GM12865 (cell line): ENCODE measurements at regions not wholly inside any gene's neighbourhood (a gene's known extent, or its start where the extent isn't known, plus 50 kb on each side); places are given as distances from the start of the nearest gene placed in this dataset.
"Not testable (repeated sequence)": the region's sequence is repeated elsewhere in the genome, so short reads cannot be mapped to it uniquely, and the experiment has no call there.

Experiments used
- DNase-seq: peaks from one replicate; pipeline ENCODE4 v3.0.0; 2010; ENCODE audit warnings: low read depth
- H3K4me3 ChIP-seq: 2 replicates; pipeline ENCODE4 v1.5.1; 2011; ENCODE audit warnings: mild to moderate bottlenecking, low read depth, low read length, control low read depth
- CTCF ChIP-seq: IDR thresholded peaks from 2 replicates; pipeline ENCODE4 v1.5.1; 2011; ENCODE audit warnings: low read length, control low read depth, low read depth, inconsistent platforms; ENCODE audit not compliant: insufficient read depth; ENCODE audit errors: missing control alignments

GRCh38 chr6:144469144-144469575 is 184.0 kb downstream of the UTRN start:
- peak; percentile 37 for DNase-seq
- TF ChIP-seq CTCF = no peak
- no peak overlapping the region for H3K4me3 ChIP-seq

GRCh38 chr6:144470201-144470600 is 185.1 kb downstream of the UTRN start:
- DNase-seq, H3K4me3 ChIP-seq: not testable (repeated sequence)

DNA sequence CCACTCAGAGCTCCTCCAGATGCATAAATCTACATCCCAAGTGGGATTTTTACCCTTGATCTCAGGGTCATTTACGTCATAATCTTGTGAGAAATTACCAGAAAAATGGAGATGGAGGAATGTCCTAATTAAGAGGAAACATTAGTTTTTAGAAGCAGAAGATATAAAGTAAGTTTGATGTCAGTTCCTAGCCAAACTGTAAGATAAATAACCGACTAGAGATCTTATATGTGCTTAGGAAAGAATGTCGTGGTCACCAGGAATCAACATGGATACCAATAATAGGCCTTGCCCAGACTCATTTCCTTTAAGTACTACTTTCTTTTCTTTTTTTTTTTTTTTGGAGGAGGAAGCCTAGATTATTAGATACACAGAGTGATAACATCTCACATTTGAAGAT is 186.9 kb downstream of the UTRN start:
- no peak overlapping the region for H3K4me3 ChIP-seq
- TF ChIP-seq CTCF = no peak
- DNase-seq = no peak

- DNase-seq = no peak
- no peak for TF ChIP-seq CTCF
- H3K4me3 ChIP-seq = no peak overlapping the region
Observed at GRCh38 chr6:144474290-144474689, 189.2 kb downstream of the UTRN start.

- H3K4me3 ChIP-seq = no peak overlapping the region
- no peak for DNase-seq
- no peak for TF ChIP-seq CTCF
Observed at GRCh38 chr6:144474904-144475303, 189.8 kb downstream of the UTRN start.

- DNase-seq = no peak
- no peak overlapping the region for H3K4me3 ChIP-seq
- no peak for TF ChIP-seq CTCF
Observed at GRCh38 chr6:144475411-144475810, 190.3 kb downstream of the UTRN start.

DNA sequence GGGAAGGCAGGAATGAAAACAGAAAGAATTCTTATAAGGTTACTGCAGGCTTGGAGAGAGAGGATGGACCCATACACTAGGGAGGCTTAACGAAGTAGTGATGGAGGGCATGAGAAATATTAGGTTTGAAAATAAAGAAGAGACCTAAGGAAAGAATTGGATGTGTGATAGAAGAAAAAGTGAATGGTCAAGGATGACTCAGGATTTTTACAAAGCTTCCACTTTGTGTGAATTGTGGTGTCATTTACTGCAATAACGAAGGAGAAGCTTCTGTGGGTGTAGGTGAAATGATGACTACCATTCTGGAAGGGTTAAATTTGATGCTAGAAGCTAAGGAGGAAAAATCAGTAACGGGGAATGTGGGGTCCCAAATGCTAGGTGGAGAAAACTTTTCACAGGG is 191.2 kb downstream of the UTRN start:
- H3K4me3 ChIP-seq = no peak overlapping the region
- no peak for TF ChIP-seq CTCF
- DNase-seq = no peak

DNA sequence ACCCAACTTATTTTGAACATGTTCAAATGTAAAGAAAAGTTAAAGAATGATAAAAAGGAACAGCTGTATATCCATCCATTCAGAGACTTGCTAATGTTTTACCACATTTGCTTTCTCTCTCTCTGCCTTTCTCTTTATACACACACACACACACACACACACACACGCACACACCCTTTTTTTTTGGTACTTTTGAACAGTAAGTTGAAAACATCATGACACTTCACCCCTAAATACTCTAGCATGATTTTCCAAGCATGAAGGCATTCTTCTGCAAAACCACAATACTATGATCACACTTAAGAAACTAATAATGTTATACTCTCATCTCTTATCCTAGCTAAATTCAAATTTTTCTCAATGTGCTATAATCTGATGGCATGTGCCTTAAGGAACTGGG is 192.3 kb downstream of the UTRN start:
- TF ChIP-seq CTCF = no peak
- no peak overlapping the region for H3K4me3 ChIP-seq
- no peak for DNase-seq
